Tibial nerve (tissue), 4 donors: ENCODE measurements at regions not wholly inside any gene's neighbourhood (a gene's known extent, or its start where the extent isn't known, plus 50 kb on each side); places are given as distances from the start of the nearest gene placed in this dataset.

Experiments used
- DNase-seq, 2 donors: peaks; one replicate each; pipeline ENCODE4 v3.0.0-alpha.2; 2019; ENCODE audit warnings: low spot score in 2 of 2
- H3K27ac ChIP-seq, 4 donors: fragments of 200-600 bp; sonication (generic) in 3 of 4; one replicate each; pipeline ENCODE4 v1.5.1; 2017 to 2019; ENCODE audit warnings: mild to moderate bottlenecking in 1 of 4
- H3K27me3 ChIP-seq, 2 donors: fragments of 200-600 bp; sonication (generic) in 1 of 2; one replicate each; pipeline versions ENCODE4 v1.5.1 to v1.6.0; 2017 to 2019
- H3K36me3 ChIP-seq, 3 donors: fragments of 200-600 bp; sonication (generic); one replicate each; pipeline ENCODE4 v1.5.1; 2018 to 2019
- H3K4me1 ChIP-seq, 4 donors: fragments of 200-600 bp; sonication (generic) in 3 of 4; one replicate each; pipeline ENCODE4 v1.5.1; 2017 to 2019
- H3K4me3 ChIP-seq, 4 donors: fragments of 200-600 bp; sonication (generic) in 3 of 4; one replicate each; pipeline ENCODE4 v1.5.1; 2017 to 2019; ENCODE audit warnings: mild to moderate bottlenecking in 1 of 4, moderate library complexity in 1 of 4
- H3K9me3 ChIP-seq, 4 donors: fragments of 200-600 bp; sonication (generic) in 3 of 4; one replicate each; pipeline ENCODE4 v1.5.1; 2017 to 2019
- CTCF ChIP-seq, 5 experiments: fragments of 200-600 bp in 3 of 5; fragments of 450-650 bp in 2 of 5; sonication (generic) in 3 of 5; IDR thresholded peaks; one replicate each; pipeline ENCODE4 v1.5.1; 2016 to 2019; ENCODE audit warnings: antibody characterized with exemption in 5 of 5, mild to moderate bottlenecking in 3 of 5, moderate library complexity in 2 of 5
- EP300 ChIP-seq, 2 donors: sonication (generic); formaldehyde crosslinking; IDR thresholded peaks; one replicate each; pipeline ENCODE4 v1.6.1; 2017; ENCODE audit warnings: antibody characterized with exemption in 2 of 2, mild to moderate bottlenecking in 1 of 2
- POLR2A ChIP-seq, 2 donors: fragments of 450-650 bp; IDR thresholded peaks; one replicate each; pipeline ENCODE4 v1.6.1; 2017; ENCODE audit warnings: antibody characterized with exemption in 2 of 2, mild to moderate bottlenecking in 2 of 2, moderate library complexity in 2 of 2
- WGBS, 2 donors: methylation state at CpG; one replicate each; pipeline ENCODE4 v1.1.5; 2018; 5-methylcytosine and 5-hydroxymethylcytosine counted together

DNA sequence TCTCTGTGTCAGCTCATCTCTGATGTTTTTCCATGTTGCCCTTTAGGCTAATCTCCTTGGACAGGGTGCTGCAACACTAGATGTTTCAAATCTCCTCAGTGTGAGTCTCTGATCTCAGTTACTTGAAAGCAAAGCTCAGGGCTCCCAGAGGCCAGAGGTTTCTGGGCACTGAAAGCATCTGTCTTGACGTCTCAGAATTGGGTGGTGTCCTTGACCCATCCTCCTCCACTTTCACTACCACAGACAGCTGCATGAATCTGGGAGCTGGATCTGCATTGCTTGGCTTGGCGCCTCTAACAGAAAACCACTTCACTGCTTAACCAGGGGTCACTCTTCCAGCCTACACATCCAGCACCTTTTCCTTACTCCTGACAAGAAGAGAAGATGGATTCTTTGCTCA lies 399.4 kb downstream of the NXPE2 start:
- TF ChIP-seq POLR2A (IDR thresholded peaks at IDR 0.05), result no peak
- TF ChIP-seq CTCF (IDR thresholded peaks at IDR 0.05), result no peak
- TF ChIP-seq EP300 (IDR thresholded peaks at IDR 0.05), result no peak
- Histone ChIP-seq H3K36me3 (no peaks in the 10 kb centered on the region), H3K4me3 (no peak overlapping the region), H3K27ac (no peak overlapping the region), H3K9me3 (no peaks in the 10 kb centered on the region), H3K4me1 (no peaks in the 10 kb centered on the region), H3K27me3 (no peaks in the 10 kb centered on the region)
- no peak for DNase-seq
- WGBS, 2 donors, result 28 to 48% methylated on average over 2 of the region's 2 CpGs

GRCh38 chr11:115078461-115079438 lies 400.4 kb downstream of the NXPE2 start:
- no peak overlapping the region for H3K4me3 ChIP-seq
- H3K4me1 ChIP-seq, result no peaks in the 10 kb centered on the region
- no peaks in the 10 kb centered on the region for H3K27me3 ChIP-seq
- H3K27ac ChIP-seq, result no peak overlapping the region
- no peaks in the 10 kb centered on the region for H3K36me3 ChIP-seq
- DNase-seq, result no peak
- H3K9me3 ChIP-seq, result no peaks in the 10 kb centered on the region
- TF ChIP-seq POLR2A (IDR thresholded peaks at IDR 0.05), result no peak
- no peak for TF ChIP-seq EP300 (IDR thresholded peaks at IDR 0.05)
- TF ChIP-seq CTCF (IDR thresholded peaks at IDR 0.05), result no peak
- WGBS, 2 donors, result 72 to 73% methylated on average over 13 to 15 of the region's 15 CpGs

GRCh38 chr11:115080923-115081680 lies 402.8 kb downstream of the NXPE2 start:
- no peak for TF ChIP-seq EP300 (IDR thresholded peaks at IDR 0.05)
- no peak for TF ChIP-seq CTCF (IDR thresholded peaks at IDR 0.05)
- no peak for TF ChIP-seq POLR2A (IDR thresholded peaks at IDR 0.05)
- no peak for DNase-seq
- Histone ChIP-seq H3K4me3 (no peak overlapping the region), H3K36me3 (no peaks in the 10 kb centered on the region), H3K27me3 (no peaks in the 10 kb centered on the region), H3K27ac (no peak overlapping the region), H3K9me3 (no peaks in the 10 kb centered on the region), H3K4me1 (no peaks in the 10 kb centered on the region)
- WGBS, 2 donors, result 89% methylated on average over 9 of the region's 9 CpGs

- no peak for DNase-seq
- Histone ChIP-seq H3K4me3 (no peak overlapping the region), H3K36me3 (no peaks in the 10 kb centered on the region), H3K9me3 (no peaks in the 10 kb centered on the region), H3K27ac (no peak overlapping the region), H3K27me3 (no peaks in the 10 kb centered on the region), H3K4me1 (no peaks in the 10 kb centered on the region)
- 92 to 95% methylated on average over 2 of the region's 2 CpGs for WGBS, 2 donors
- no peak for TF ChIP-seq CTCF (IDR thresholded peaks at IDR 0.05)
- no peak for TF ChIP-seq EP300 (IDR thresholded peaks at IDR 0.05)
- TF ChIP-seq POLR2A (IDR thresholded peaks at IDR 0.05), result no peak
Observed at GRCh38 chr11:115081972-115082371, 403.6 kb downstream of the NXPE2 start.
